ENCODE measurements at regions not wholly inside any gene's neighbourhood (a gene's known extent, or its start where the extent isn't known, plus 50 kb on each side); places are given as distances from the start of the nearest gene placed in this dataset.

- TF ChIP-seq YY1 (IDR thresholded peaks at IDR 0.05; ENCODE audit: insufficient read depth, insufficient read length) (no peak), SUZ12 (IDR thresholded peaks at IDR 0.05; ENCODE audit: extremely low read depth, insufficient read depth, insufficient read length) (no peak)
Measured at GRCh38 chr1:68328490-68328889, 96.2 kb upstream of the WLS start.

Measured in NT2/D1 (cell line).